HCT116 (cell line): ENCODE measurements at regions not wholly inside any gene's neighbourhood (a gene's known extent, or its start where the extent isn't known, plus 50 kb on each side); places are given as distances from the start of the nearest gene placed in this dataset.

Experiments
- CTCF ChIP-seq, 3 experiments: fragments of 200-600 bp in 1 of 3; sonication (generic) in 1 of 3; IDR thresholded peaks in 2 of 3; conservative IDR thresholded peaks in 1 of 3; 2 replicates each; pipeline ENCODE4 v1.5.1; 2012 to 2017; ENCODE audit warnings: low read depth in 2 of 3, low read length in 2 of 3, antibody characterized with exemption in 1 of 3, borderline replicate concordance in 1 of 3, control low read depth in 1 of 3, mild to moderate bottlenecking in 1 of 3, mixed read lengths in 1 of 3, mixed run types in 1 of 3, moderate library complexity in 1 of 3; ENCODE audit not compliant: insufficient read depth in 1 of 3
- ZBTB33 ChIP-seq: IDR thresholded peaks from 2 replicates; pipeline ENCODE4 v1.6.1; 2011; ENCODE audit warnings: mild to moderate bottlenecking, low read length, moderate library complexity; ENCODE audit not compliant: insufficient replicate concordance; ENCODE audit errors: extremely low read depth

- TF ChIP-seq CTCF (IDR thresholded peaks at IDR 0.05 in 2 of 3, conservative IDR thresholded peaks at IDR 0.05 in 1 of 3; ENCODE audit: borderline replicate concordance in 1 of 3, insufficient read depth in 1 of 3, low read depth in 2 of 3, low read length in 2 of 3) (no peak), ZBTB33 (no peak)
Observed at GRCh38 chr11:71118671-71119250, 133.6 kb downstream of the SHANK2 start.
